Effector memory CD8-positive, alpha-beta T cell (primary cell): ENCODE measurements at regions not wholly inside any gene's neighbourhood (a gene's known extent, or its start where the extent isn't known, plus 50 kb on each side); places are given as distances from the start of the nearest gene placed in this dataset.
"Not testable (repeated sequence)": the region's sequence is repeated elsewhere in the genome, so short reads cannot be mapped to it uniquely, and the experiment has no call there.

ENCODE experiments used
- ATAC-seq: fragments of 150-1000 bp; cut with Tn5 transposase; replicated peaks from 2 replicates; pipeline ENCODE4 v1.10.0; 2021; ENCODE audit warnings: mild to moderate bottlenecking, moderate library complexity
- DNase-seq, 3 experiments: peaks; one replicate each; pipeline ENCODE4 v3.0.0; 2021
- H3K27ac Mint-ChIP-seq, 2 donors: one replicate each; pipeline ENCODE4 v1.8.0; 2022; ENCODE audit warnings: mild to moderate bottlenecking in 2 of 2, mixed read lengths in 2 of 2, moderate library complexity in 2 of 2
- H3K27me3 Mint-ChIP-seq, 2 donors: one replicate each; pipeline ENCODE4 v1.8.0; 2022; ENCODE audit warnings: mixed read lengths in 2 of 2
- H3K36me3 Mint-ChIP-seq: one replicate; pipeline ENCODE4 v1.8.0; 2022; ENCODE audit warnings: mild to moderate bottlenecking, moderate library complexity, mixed read lengths; ENCODE audit not compliant: insufficient read depth
- H3K4me1 Mint-ChIP-seq, 2 donors: one replicate each; pipeline ENCODE4 v1.8.0; 2022; ENCODE audit warnings: low read depth in 2 of 2, mixed read lengths in 2 of 2
- H3K4me3 Mint-ChIP-seq, 2 donors: one replicate each; pipeline ENCODE4 v1.8.0; 2022; ENCODE audit warnings: mild to moderate bottlenecking in 2 of 2, mixed read lengths in 2 of 2, moderate library complexity in 2 of 2
- H3K9me3 Mint-ChIP-seq, 2 donors: one replicate each; pipeline ENCODE4 v1.8.0; 2022; ENCODE audit warnings: mixed read lengths in 2 of 2

DNA sequence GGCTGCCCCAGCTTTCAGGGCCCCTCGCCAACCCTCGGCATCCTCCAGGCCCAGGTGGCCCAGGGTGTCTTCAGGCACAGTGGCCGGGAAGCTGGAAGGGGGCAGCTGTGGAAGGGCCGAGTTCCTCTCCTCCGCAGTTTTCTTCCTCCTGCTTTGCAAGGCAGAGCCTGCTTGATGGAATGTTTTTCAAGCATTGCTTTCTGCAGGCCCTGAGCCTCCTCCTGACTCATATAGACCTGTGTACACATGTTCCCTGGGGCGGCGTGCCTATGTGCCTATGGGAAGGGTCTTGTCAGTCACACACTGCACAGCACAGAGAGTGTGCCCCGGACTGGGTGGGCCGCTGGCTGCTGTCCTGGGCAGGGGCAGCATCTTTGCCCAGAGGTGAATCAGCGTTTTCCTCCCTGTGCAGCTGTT, 107.5 kb downstream of the ERMARD start:
- DNase-seq (no peak), ATAC-seq (no peak)
- Mint-ChIP-seq H3K4me3 (no peak overlapping the region), H3K27me3 (no peaks in the 10 kb centered on the region), H3K9me3 (no peaks in the 10 kb centered on the region), H3K4me1 (peaks cover 9 to 18% of the 10 kb centered on the region in 2 donors), H3K36me3 (no peaks in the 10 kb centered on the region), H3K27ac (no peak overlapping the region)

DNA sequence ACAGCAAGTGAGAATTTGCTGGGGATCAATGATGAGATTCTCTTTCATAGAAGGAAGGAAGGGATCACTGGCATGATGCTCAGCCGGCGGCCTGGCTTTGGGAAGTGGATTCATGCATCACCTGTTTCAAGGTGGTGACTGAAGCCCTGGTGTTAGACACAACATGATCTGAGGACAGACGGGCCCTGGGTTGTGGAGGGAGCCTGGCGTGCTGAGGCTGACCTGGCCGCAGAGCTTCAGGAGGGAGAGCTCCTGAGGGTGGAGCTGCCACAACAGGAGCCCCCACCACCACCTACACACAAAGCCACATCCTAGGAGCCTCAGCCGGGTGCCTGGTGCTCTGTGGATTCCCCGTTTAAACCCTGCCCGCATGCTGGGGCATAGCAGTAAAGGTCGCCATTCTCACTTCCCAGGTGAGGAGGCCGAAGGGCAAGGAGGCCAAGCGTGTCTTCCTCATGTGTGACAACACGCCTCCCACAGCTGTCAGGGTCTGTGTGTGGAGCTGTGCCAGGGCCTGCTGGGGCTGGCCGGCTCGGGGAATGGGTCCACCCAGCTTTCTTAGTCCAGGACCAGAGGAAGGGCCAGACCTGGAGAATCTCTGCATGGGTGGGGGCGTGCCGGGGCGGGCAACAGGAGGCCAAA, 107.0 kb downstream of the ERMARD start:
- Mint-ChIP-seq H3K27me3 (no peaks in the 10 kb centered on the region), H3K9me3 (no peaks in the 10 kb centered on the region), H3K4me1 (peaks cover 9 to 12% of the 10 kb centered on the region in 2 donors), H3K27ac (no peak overlapping the region), H3K36me3 (no peaks in the 10 kb centered on the region), H3K4me3 (no peak overlapping the region)
- ATAC-seq (no peak), DNase-seq (no peak)

- Mint-ChIP-seq H3K27ac (no peak overlapping the region), H3K4me3 (no peak overlapping the region), H3K27me3 (no peaks in the 10 kb centered on the region), H3K9me3 (no peaks in the 10 kb centered on the region), H3K36me3 (no peaks in the 10 kb centered on the region), H3K4me1 (peaks cover 9 to 11% of the 10 kb centered on the region in 2 donors)
- ATAC-seq (no peak), DNase-seq (no peak)
These were observed 106.2 kb downstream of the ERMARD start for GRCh38 chr6:169857343-169858292.

- H3K4me3 Mint-ChIP-seq, H3K36me3 Mint-ChIP-seq, ATAC-seq, H3K27me3 Mint-ChIP-seq, H3K9me3 Mint-ChIP-seq, H3K27ac Mint-ChIP-seq, DNase-seq: not testable (repeated sequence)
- H3K4me1 Mint-ChIP-seq = peaks cover 9 to 11% of the 10 kb centered on the region in 2 donors
These were observed 105.3 kb downstream of the ERMARD start for GRCh38 chr6:169856442-169857342.

GRCh38 chr6:169854813-169855212, 103.4 kb downstream of the ERMARD start:
- H3K9me3 Mint-ChIP-seq = no peaks in the 10 kb centered on the region
- H3K27ac Mint-ChIP-seq = no peak overlapping the region
- H3K27me3 Mint-ChIP-seq = peaks cover 9 to 12% of the 10 kb centered on the region in 2 donors
- DNase-seq (no peak), ATAC-seq (no peak)
- H3K36me3 Mint-ChIP-seq = peaks cover 5% of the 10 kb centered on the region
- no peak overlapping the region for H3K4me3 Mint-ChIP-seq
- peaks cover under 1% of the 10 kb centered on the region in 2 donors for H3K4me1 Mint-ChIP-seq

DNA sequence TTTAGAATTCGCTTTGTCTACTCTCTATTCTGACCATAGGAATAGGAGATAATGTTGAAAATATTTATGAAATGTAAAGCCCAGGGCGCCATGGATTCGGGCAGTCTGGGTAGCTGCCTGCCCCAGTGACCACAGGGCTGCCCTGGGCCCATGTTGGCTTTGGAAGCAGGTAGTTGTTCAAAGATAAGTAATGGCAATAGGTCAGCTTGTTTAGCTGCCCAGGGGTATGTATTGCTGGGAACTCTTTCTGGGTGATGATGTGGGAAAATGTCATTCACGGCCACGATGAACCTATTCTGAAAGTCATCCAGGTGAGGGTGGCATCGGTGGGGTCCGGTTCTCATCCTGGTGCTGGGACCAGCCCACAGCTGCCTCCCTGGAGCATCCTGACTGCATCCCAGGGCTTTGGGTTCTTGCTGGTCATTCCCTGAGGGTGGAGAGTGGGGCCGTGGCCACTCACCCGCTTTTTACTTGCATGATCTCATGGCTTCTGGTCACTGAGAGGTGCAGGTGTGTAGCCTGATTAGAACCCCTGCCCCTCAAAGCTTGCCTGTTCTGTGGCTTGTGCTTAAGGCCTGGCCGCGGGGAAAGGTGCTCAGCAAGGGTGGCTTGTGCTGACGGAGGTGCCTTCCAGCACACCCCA, 102.8 kb downstream of the ERMARD start:
- ATAC-seq (no peak), DNase-seq (no peak)
- Mint-ChIP-seq H3K27me3 (peaks cover 15 to 18% of the 10 kb centered on the region in 2 donors), H3K27ac (no peak overlapping the region), H3K9me3 (no peaks in the 10 kb centered on the region), H3K4me3 (no peak overlapping the region), H3K4me1 (no peaks in the 10 kb centered on the region), H3K36me3 (peaks cover 5% of the 10 kb centered on the region)

DNA sequence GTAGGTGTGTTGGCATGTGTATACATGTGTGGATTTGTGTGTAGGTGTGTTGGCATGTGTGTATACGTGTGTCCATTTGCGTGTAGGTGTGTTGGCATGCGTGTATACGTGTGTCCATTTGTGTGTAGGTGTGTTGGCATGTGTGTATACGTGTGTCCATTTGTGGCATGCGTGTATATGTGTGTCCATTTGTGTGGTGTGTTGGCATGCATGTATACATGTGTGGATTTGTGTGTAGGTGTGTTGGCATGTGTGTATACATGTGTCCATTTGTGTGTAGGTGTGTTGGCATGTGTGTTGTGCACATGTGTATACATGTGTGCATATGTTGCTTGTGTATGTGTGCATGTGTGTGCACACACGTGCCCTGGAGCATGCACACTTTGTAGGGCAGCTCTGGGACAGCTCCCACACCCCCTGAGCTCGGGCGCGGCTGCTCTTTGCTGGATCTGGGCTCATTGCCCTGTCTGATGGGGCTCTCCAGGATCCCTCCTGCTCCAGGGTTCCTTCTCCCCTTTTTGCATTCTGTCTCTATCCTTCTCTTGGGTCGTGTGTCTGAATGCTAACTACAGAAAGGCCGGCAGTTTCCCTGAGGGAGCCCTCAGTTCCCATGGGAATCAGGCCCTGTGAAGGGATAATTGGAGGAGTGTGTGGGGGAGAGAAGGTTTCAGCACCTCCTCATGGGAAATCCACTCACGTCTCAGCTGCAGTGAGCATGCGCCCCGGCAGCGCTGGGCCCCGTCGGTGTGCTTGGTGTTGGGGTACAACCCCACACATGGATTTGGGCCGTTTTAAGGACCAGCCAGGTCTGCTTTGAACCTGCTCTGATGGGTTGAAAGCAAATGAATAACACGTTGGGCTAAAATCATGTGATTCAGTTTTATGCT, 102.0 kb downstream of the ERMARD start:
- peaks cover 15 to 21% of the 10 kb centered on the region in 2 donors for H3K27me3 Mint-ChIP-seq
- H3K4me1 Mint-ChIP-seq = no peaks in the 10 kb centered on the region
- DNase-seq (no peak), ATAC-seq (no peak)
- no peak overlapping the region for H3K27ac Mint-ChIP-seq
- H3K4me3 Mint-ChIP-seq = no peak overlapping the region
- H3K36me3 Mint-ChIP-seq = peaks cover 5% of the 10 kb centered on the region
- H3K9me3 Mint-ChIP-seq = no peaks in the 10 kb centered on the region

DNA sequence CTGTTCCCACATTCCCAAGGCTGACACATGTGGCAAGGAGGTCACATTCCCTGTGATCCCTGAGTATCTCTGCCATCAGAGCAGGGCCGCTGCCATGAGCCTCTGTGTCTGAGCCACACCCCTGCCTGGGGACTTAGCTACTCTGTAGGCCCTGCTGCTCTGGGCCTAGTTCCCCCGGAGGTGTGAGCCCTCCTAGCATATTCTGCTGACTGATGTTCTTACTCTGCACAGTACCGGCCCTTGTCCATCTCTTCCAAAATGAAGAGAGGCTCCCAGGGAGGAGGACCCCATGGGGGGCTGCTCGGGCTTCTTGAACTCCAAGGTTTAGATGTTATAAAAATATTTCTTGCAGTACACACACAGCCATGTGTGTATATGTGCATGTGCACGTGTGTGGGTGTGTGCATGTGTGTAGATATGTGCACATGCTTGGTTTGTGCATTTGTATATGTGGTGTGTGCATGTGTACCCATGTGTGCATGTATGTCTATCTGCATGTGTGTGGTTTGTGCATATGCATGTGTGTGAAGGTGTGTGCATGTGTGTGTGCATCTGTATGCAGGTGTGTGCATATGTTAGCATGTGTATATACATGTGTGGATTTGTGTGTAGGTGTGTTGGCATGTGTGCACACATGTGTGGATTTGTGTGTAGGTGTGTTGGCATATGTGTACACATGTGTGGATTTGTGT, 101.2 kb downstream of the ERMARD start:
- H3K27ac Mint-ChIP-seq = no peak overlapping the region
- H3K9me3 Mint-ChIP-seq = no peaks in the 10 kb centered on the region
- no peaks in the 10 kb centered on the region for H3K4me1 Mint-ChIP-seq
- no peak for ATAC-seq
- no peak for DNase-seq
- H3K36me3 Mint-ChIP-seq = peaks cover 5% of the 10 kb centered on the region
- H3K27me3 Mint-ChIP-seq = peaks cover 15 to 21% of the 10 kb centered on the region in 2 donors
- H3K4me3 Mint-ChIP-seq = no peak overlapping the region

- H3K36me3 Mint-ChIP-seq = peaks cover 5% of the 10 kb centered on the region
- no peak overlapping the region for H3K27ac Mint-ChIP-seq
- DNase-seq (no peak), ATAC-seq (no peak)
- no peaks in the 10 kb centered on the region for H3K4me1 Mint-ChIP-seq
- H3K27me3 Mint-ChIP-seq = peaks cover 15 to 24% of the 10 kb centered on the region in 2 donors
- no peak overlapping the region for H3K4me3 Mint-ChIP-seq
- no peaks in the 10 kb centered on the region for H3K9me3 Mint-ChIP-seq
These were observed 100.5 kb downstream of the ERMARD start for GRCh38 chr6:169851641-169852503.

GRCh38 chr6:169850746-169851145, 99.3 kb downstream of the ERMARD start:
- H3K9me3 Mint-ChIP-seq = no peaks in the 10 kb centered on the region
- H3K27ac Mint-ChIP-seq = no peak overlapping the region
- H3K36me3 Mint-ChIP-seq = peaks cover 5% of the 10 kb centered on the region
- no peaks in the 10 kb centered on the region for H3K4me1 Mint-ChIP-seq
- no peak overlapping the region for H3K4me3 Mint-ChIP-seq
- H3K27me3 Mint-ChIP-seq = peaks cover 15 to 36% of the 10 kb centered on the region in 2 donors
- ATAC-seq (no peak), DNase-seq (no peak)

GRCh38 chr6:169850154-169850553, 98.7 kb downstream of the ERMARD start:
- peaks cover 15 to 42% of the 10 kb centered on the region in 2 donors for H3K27me3 Mint-ChIP-seq
- ATAC-seq = no peak
- no peak for DNase-seq

More at GRCh38 chr6:169850154-169850553, 98.7 kb downstream of the ERMARD start:
- H3K27ac Mint-ChIP-seq = no peak overlapping the region
- H3K36me3 Mint-ChIP-seq = peaks cover 5% of the 10 kb centered on the region
- no peaks in the 10 kb centered on the region for H3K9me3 Mint-ChIP-seq
- no peak overlapping the region for H3K4me3 Mint-ChIP-seq
- no peaks in the 10 kb centered on the region for H3K4me1 Mint-ChIP-seq
